Nucleus accumbens (tissue), 56 donors: ENCODE measurements at regions not wholly inside any gene's neighbourhood (a gene's known extent, or its start where the extent isn't known, plus 50 kb on each side); places are given as distances from the start of the nearest gene placed in this dataset.
A peak's percentile ranks its signal among the peaks of the same experiment; 100 is the strongest.
"Not testable (repeated sequence)": the region's sequence is repeated elsewhere in the genome, so short reads cannot be mapped to it uniquely, and the experiment has no call there.

ENCODE experiments used
- DNase-seq, 56 donors: peaks; one replicate each; lab custom pipeline; 2025; lab: John Stamatoyannopoulos, UW

DNA sequence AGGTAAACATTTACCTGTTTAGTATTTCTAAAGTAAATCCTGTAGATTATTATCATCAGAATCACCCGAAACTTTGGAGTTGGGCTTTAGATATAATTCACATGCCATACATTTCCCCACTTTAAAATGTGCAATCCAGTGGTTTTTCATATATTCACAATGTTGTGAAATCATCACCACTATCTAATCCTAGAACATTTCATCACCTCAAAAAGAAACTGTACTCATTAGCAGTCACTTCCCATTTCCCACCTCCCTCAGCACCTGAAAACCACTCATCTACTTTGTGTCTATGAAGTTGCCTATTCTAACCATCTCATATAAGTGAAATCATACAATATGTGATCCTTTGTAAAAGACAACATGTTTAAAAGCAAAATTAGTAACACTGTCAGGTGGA lies 182.6 kb downstream of the FZD1 start:
- DNase-seq = no peak

DNA sequence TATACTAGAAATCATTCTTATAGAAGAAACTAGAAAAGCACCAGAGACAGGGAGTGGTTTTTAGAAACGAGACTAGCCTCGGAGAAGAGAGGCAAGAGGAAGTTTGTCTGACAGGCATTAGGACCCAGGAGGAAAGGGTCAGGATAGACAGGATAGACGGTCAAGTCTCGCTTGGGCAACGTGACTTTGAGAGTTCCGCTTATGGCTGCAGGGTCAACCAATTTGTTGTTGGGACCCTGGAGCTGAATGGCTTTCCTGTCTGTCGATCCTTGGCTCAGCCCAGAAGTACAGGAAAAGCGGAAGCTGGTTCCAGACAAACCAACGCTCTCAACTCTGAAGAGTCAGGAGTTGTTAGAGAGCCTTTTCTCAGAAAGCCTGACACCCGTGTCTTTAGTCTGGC lies 191.2 kb downstream of the FZD1 start:
- no peak for DNase-seq

DNA sequence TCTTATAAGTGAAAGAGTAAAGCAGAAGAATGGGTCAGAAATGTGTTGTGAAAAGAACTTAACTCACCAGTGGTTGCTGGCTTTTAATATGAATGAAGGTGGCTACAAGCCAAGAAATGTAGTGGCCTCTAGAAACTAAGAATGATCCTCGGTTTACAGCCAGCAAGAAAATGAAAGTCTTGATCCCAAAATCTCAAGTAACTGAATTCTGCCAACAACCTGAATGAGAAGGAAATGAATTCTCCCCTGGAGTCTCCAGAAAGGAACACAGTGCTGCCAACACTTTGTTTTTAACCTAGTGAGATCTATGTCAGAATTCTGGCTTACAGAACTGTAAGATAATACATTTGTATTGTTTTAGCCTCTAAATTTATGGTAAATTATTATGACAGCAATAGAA lies 193.0 kb downstream of the FZD1 start:
- no peak for DNase-seq

DNA sequence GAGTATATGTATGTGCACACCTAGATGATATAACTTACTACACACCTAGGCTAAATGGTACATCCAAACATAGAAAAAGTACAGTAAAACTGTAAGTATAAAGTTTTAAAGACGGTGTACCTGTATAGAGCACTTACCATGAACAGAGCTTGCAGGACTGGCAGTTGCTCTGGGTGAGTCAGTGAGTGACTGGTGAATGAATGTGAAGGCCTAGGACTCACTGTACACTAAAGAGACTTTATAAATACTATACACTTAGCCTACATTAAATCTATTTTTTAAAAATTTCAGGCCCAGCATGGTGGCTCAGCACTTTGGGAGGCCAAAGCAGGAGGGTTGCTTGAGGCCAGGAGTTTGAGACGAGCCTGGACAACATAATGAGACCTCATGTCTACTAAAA lies 195.3 kb downstream of the FZD1 start:
- no peak for DNase-seq

DNA sequence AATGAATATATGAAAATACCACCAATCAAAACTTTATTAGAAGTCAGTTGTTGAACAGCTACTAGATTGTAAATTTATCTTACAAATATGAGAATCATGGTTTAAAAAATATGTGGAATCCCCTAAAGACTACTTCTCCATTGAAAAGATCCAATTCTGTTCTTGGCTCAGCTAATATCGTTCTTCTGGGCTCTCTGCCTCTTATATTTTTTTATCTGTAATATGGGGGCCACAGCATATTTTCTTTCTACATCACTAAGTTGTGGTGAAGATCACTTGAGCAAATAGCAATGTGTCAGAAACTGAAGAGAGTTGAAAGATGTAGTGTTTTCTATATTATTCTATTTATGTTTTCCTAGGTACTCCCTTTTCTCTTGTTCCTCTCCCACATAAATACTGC lies 198.1 kb downstream of the FZD1 start:
- DNase-seq = no peak

DNA sequence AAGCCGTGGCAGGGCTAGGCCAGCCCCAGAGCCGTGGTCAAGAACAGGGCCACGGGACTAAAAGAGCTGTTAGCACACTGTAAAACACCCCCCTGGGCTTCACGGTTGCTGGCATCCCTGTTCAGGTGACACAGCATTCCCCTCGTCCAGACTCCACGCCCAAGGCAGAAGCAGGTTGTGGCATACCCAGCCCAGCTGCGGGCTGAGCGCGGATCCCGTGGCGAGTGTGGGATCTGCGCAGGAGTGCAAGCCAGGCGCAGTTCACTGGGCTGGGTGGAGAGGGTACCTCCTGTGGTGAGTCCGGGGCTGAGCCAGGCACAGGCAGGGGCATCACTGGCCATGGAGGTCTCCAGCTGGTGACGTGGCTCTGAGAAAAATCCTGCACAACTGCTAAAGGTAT lies 199.1 kb downstream of the FZD1 start:
- no peak for DNase-seq

DNA sequence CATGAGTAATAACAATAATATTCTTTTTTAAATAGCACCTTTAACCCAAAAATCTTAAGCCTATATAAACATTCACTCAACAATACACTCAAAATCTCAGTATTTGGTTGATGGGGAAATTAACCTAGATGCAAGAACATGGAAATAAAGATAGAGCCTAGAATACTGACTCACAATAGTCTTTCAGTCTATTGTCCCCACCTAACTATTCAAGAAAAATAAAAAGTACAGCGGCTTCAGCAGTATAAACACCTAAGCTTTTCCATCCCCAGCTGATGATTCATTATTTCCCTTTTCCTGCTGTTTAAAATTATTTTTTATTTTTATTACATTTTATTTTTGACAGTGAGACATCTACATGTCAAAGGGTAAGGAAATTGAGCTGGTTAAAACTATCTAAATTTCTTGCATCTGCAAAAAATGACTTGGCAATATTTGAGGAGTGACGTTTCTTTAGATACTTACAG lies 201.4 kb downstream of the FZD1 start:
- DNase-seq = no peak

DNA sequence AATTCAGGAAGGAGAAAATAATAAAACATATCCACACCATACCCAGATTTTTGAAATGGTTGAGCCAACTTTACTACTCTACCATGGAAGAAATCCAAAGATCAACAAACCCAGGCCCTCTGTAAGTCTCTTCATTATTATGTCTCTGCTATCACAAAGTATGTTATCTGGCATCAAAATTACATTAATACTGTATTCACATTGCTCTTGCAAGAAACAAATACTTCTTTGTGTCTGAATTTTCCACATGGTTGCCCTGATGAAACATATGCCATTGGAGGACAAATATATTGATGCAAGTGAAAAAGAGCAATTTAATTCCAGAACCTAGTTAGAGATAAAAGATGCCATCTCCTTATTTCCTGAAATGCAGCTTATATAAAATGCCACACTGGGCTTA lies 204.0 kb downstream of the FZD1 start:
- no peak for DNase-seq

DNA sequence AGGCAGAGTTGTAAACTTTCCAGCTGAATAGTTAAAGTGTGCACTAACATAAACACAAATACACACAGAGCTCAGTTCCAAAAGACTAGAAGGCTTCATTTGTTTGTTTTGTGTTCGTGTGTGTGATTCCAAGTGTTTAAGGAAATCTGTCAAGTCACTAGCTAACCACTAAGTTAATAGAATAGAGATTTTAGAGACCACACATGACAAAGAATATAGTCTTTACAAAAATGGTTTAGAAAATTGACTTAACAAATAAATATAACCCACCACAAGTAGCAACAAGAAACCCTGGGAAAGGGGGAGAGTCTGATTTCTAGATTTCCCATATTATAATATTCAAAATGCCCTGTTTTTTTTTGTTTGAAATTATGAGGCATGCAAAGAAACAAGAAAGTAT lies 209.4 kb downstream of the FZD1 start:
- DNase-seq = no peak

DNA sequence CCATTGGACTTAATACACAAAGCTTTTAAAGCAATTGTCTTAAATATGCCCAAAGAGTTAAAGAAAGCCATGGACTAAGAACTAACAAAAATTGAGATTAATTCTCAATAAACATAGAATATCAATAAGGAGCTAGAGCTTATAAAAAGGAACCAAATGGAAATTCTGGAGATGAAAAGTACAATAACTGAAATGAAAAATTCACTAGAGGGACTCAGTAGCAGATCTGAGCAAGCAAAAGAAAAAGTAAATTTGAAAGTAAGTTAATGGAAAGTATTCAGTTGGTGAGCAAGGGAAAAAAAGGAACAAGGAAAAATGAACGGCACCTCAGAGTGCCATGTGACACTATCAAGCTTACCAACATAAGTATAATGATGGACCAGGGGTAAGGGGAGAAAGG lies 209.8 kb downstream of the FZD1 start:
- DNase-seq = no peak

DNA sequence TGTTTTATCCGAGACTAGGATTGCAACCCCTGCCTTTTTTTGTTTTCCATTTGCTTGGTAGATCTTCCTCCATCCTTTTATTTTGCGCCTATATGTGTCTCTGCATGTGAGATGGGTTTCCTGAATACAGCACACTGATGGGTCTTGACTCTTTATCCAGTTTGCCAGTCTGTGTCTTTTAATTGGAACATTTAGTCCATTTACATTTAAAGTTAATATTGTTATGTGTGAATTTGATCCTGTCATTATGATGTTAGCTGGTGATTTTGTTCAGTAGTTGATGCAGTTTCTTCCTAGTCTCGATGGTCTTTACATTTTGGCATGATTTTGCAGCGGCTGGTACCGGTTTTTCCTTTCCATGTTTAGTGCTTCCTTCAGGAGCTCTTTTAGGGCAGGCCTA lies 216.2 kb downstream of the FZD1 start:
- not testable (repeated sequence) for DNase-seq

DNA sequence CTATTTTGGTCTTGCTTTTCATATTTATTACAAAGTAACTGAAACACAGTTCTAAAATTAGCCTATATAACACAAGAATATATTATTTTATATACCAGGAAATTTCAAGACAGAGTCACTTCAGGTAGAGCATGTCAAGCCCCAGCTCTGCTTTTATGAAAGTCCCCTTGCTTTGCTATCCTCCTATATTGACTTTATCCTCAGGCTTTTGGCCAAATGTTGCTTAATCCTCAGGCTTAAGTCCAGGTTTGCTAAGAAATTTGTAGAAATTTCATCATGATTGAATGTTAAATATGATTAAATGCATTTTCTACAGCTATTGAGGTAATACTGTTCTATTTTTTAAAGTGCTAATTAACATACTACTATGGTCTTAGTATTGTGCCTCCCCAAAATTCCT lies 227.6 kb downstream of the FZD1 start:
- no peak for DNase-seq

DNA sequence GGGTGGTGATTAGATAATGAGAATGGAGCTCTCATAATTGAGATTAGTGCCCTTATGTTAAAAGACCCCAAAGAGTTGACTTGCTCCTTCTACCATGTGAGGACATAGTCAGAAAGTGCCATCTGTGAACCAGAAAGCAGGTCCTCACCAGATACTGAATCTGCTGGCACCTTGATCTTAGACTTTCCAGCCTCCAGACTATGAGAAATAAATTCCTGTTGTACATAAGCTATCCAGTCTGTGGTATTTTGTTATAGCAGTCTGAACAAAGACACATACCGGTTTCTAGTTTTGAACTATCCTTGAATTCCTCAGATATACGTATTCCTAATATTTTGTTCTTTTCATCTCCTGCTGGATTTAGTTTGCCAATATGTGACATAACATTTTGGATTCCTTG lies 228.1 kb downstream of the FZD1 start:
- no peak for DNase-seq

DNA sequence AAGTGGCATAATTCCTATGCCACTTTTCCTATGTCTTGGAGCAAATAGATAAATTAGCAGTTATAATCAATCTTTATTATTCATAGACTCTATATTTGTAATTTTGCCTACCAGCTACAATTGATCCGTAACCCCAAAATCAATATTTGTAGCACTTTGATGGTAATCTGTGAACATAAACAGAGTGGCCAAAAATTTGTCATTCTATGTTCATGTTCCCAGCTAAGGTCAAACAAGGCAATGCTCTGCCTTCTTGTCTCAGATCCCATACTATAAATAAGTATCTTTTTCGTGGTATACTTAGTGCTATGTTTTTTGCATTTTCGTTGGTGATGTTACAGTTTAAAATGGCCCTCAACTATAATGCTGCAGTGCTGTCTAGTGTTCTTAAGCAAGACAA lies 228.5 kb downstream of the FZD1 start:
- DNase-seq = no peak

DNA sequence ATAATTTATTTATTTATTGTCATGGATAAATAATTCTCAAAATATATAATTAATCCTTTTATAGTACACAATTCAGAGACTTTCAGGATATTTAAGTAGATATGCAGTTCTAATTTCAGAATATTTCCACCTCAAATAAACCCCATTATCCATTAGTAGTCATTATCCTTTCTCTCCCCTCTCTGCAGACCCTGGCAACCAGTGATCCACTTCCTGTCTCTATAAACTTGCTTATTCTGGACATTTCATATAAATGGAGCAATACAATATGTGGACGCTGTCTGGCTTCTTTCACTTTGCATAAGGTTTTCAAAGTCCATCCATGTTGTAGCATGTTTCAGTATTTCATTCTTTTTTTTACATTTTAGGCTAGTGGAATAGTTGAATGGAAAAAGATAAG lies 230.2 kb downstream of the FZD1 start:
- DNase-seq = no peak

DNA sequence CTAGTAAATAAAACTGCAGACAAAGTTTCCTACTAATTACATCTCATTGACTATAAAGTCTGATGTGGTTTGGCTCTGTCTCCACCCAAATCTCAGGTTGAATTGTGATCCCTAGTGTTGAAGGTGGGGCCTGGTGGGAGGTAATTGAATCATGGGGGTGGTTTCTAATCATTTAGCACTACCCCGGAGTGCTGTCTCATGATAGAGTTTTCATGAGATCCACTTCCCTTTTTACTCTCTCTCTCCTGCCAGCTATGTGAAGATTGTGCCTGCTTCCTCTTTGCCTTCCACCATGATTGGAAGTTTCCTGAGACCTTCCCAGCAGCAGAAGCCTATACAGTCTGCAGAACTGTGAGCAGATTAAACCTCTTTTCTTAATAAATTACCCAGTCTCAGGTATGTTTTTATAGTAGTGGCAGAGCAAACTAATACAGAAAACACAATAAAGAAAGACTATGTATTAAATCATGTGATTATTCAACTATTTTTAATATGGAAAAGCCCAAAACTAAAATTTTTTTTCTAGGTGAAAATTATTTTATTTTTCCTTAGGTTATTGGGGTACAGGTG lies 232.1 kb downstream of the FZD1 start:
- DNase-seq = peak in 9 of 56 donors; percentile 1 to 12 (median 5)

DNA sequence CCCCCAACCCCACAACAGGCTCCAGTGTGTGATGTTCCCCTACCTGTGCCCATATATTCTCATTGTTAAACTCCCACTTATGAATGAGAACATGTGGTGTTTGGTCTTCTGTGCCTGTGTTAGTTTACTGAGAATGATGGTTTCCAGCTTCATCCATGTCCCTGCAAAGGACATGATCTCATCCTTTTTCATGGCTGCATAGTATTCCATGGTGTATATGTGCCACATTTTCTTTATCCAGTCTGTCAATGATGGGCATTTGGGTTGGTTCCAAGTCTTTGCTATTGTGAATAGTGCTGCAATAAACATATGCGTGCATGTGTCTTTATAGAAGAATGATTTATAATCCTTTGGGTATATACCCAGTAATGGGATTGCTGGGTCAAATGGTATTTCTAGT lies 233.0 kb downstream of the FZD1 start:
- DNase-seq = not testable (repeated sequence)

DNA sequence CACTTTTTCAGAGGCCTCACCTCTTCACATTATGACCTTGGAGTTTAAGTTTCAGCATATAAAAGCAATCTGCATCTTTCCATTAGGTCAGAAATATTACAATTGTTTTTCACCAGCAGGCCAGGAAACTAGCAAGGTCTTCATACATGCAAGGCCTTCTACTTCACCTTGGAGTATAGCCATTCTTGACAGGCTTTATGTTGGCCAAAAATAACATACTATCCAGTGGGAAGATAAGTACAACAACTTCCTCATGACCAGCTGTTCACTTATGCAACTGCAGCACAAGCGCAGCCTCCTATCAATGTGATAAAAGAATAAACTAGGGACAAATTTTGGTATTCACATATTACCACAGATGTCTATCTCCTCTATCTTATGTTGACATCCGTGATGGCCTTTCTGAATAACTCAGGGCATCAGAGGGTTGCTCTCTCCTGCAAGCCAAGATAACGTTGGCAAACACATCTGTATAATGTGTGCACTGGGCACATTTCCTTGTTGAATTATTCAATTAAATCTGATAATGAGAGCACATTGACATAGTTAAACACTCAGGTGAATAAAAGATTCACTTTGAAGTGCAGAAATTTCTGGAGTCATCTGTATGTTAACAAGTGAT lies 239.8 kb downstream of the FZD1 start:
- no peak for DNase-seq

DNA sequence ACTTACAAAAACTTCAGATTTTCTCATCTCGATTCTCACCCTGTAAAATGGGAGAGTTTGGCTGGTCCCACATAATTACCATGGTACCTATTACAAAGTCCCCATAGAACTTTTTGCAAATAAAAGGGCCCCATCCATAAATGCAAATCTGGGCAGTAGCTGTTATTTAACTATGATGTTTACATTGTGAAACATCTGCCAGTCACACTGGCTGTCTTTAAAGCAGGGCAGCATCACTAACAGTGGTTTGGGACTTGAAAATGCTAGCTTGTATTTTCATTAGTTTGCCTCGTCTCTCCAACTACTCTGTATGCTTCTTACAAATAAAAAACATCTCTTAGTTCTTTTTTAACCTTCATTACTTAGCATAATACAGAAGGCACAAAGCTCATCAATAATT lies 240.7 kb downstream of the FZD1 start:
- no peak for DNase-seq

DNA sequence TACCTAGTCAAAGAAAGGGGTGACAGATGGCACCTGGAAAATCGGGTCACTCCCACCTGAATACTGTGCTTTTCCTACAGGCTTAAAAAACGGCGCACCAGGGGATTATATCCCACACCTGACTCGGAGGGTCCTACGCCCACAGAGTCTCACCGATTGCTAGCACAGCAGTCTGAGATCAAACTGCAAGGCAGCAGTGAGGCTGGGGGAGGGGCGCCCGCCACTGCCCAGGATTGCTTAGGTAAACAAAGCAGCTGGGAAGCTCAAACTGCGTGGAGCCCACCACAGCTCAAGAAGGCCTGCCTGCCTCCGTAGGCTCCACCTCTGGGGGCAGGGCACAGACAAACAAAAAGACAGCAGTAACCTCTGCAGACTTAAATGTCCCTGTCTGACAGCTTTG lies 242.7 kb downstream of the FZD1 start:
- not testable (repeated sequence) for DNase-seq

DNA sequence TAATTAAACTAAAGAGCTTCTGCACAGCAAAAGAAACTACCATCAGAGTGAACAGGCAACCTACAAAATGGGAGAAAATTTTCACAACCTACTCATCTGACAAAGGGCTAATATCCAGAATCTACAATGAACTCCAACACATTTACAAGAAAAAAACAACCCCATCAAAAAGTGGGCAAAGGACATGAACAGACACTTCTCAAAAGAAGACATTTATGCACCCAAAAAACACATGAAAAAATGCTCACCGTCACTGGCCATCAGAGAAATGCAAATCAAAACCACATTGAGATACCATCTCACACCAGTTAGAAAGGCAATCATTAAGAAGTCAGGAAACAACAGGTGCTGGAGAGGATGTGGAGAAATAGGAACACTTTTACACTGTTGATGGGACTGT lies 247.6 kb downstream of the FZD1 start:
- DNase-seq = not testable (repeated sequence)

DNA sequence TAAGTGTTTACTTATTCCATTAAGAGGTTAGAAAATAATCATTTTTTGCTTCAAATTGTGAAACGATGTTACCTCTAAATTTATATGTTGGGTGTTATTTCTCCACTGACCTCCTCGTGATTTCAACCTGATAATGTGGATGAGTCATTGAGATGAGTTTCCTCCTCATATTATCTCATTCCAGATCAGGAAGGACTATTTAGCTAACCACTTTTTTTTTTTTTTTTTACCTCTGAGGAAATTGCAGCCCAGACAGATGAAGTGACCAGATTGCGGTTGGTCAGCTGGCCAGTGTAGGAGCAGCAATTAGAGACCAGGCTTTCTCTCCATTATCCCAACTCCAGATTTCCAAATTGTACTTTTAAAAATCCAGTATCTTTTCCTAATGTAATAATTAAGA lies 248.7 kb downstream of the FZD1 start:
- no peak for DNase-seq

DNA sequence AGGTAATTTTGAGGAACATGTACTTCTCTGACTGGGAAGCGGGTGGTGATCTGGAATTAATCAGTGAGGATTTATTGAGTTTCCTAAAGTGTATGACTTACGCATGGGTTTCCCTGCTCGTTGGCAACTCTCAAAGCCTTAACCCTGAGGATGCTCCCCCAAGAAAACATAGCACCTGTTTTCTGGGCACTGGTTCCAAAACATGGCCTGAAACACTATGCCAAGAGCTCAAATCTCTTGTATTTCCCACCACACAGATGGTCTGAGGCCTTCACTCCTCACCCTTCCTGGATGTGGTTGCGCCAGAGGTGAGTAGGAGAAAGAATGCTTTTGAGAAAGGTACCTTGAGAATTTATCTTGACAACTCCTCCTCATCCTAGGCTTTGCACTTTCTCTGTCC lies 250.4 kb downstream of the FZD1 start:
- DNase-seq = no peak
